HG03571 (cell line): ENCODE measurements at regions not wholly inside any gene's neighbourhood (a gene's known extent, or its start where the extent isn't known, plus 50 kb on each side); places are given as distances from the start of the nearest gene placed in this dataset.

ENCODE experiments used
- ATAC-seq: cut with Tn5 transposase; IDR thresholded peaks from one replicate; pipeline ENCODE4 v1.9.1; 2021; ENCODE audit not compliant: unreplicated experiment

- no peak for ATAC-seq
Observed at GRCh38 chr3:117674321-117674720, 964.7 kb downstream of the TUSC7 start.

GRCh38 chr3:117681619-117682018 lies 972.0 kb downstream of the TUSC7 start:
- no peak for ATAC-seq

- ATAC-seq: no peak
Observed at GRCh38 chr3:117687096-117687495, 977.5 kb downstream of the TUSC7 start.

GRCh38 chr3:117688583-117688982 lies 979.0 kb downstream of the TUSC7 start:
- no peak for ATAC-seq

GRCh38 chr3:117691526-117691925 lies 981.9 kb downstream of the TUSC7 start:
- ATAC-seq: no peak

- no peak for ATAC-seq
Observed at GRCh38 chr3:117692416-117692995, 982.9 kb downstream of the TUSC7 start.

GRCh38 chr3:117695321-117695720 lies 985.7 kb downstream of the TUSC7 start:
- ATAC-seq: no peak

GRCh38 chr3:117695871-117696645 lies 986.5 kb downstream of the TUSC7 start:
- no peak for ATAC-seq

- no peak for ATAC-seq
Observed at GRCh38 chr3:117696851-117697407, 987.4 kb downstream of the TUSC7 start.

- ATAC-seq: no peak
Observed at GRCh38 chr3:117699058-117699457, 989.5 kb downstream of the TUSC7 start.

GRCh38 chr3:117700573-117701360 lies 991.2 kb downstream of the TUSC7 start:
- no peak for ATAC-seq

- ATAC-seq: no peak
Observed at GRCh38 chr3:117705011-117705410, 995.4 kb downstream of the TUSC7 start.

GRCh38 chr3:117706037-117706436 lies 996.5 kb downstream of the TUSC7 start:
- ATAC-seq: no peak

GRCh38 chr3:117706756-117707155 lies 997.2 kb downstream of the TUSC7 start:
- no peak for ATAC-seq

- no peak for ATAC-seq
Observed at GRCh38 chr3:117708601-117709000, 999.0 kb downstream of the TUSC7 start.

GRCh38 chr3:117709108-117709507 lies 999.5 kb downstream of the TUSC7 start:
- ATAC-seq: no peak

- no peak for ATAC-seq
Observed at GRCh38 chr3:117710501-117710900, 1000.9 kb downstream of the TUSC7 start.

- ATAC-seq: no peak
Observed at GRCh38 chr3:117719316-117719926, 1009.8 kb downstream of the TUSC7 start.

GRCh38 chr3:117721866-117722265 lies 1012.3 kb downstream of the TUSC7 start:
- ATAC-seq: no peak

- ATAC-seq: no peak
Observed at GRCh38 chr3:117722856-117723255, 1013.3 kb downstream of the TUSC7 start.

GRCh38 chr3:117723825-117724224 lies 1014.2 kb downstream of the TUSC7 start:
- ATAC-seq: no peak
